Right atrium auricular region (tissue), 2 donors: ENCODE measurements at regions not wholly inside any gene's neighbourhood (a gene's known extent, or its start where the extent isn't known, plus 50 kb on each side); places are given as distances from the start of the nearest gene placed in this dataset.

Experiments
- DNase-seq: peaks from one replicate; pipeline ENCODE4 v3.0.0-alpha.2; 2019; ENCODE audit warnings: low spot score
- H3K27ac ChIP-seq, 2 donors: fragments of 200-600 bp; sonication (generic); 1 replicate in 1 of 2; 2 replicates in 1 of 2; pipeline ENCODE4 v1.5.1; 2016 to 2019
- H3K27me3 ChIP-seq, 2 donors: fragments of 200-600 bp; sonication (generic); one replicate each; pipeline versions ENCODE4 v1.5.1 to v1.6.0; 2017 to 2019
- H3K36me3 ChIP-seq: fragments of 200-600 bp; sonication (generic); one replicate; pipeline ENCODE4 v1.5.1; 2016
- H3K4me1 ChIP-seq, 2 donors: fragments of 200-600 bp; sonication (generic); one replicate each; pipeline versions ENCODE4 v1.5.1 to v1.6.0; 2017 to 2019
- H3K4me3 ChIP-seq, 2 donors: fragments of 200-600 bp; sonication (generic); 1 replicate in 1 of 2; 2 replicates in 1 of 2; pipeline ENCODE4 v1.5.1; 2017 to 2019; ENCODE audit warnings: mild to moderate bottlenecking in 1 of 2, moderate library complexity in 1 of 2
- H3K9me3 ChIP-seq, 2 donors: fragments of 200-600 bp; sonication (generic); one replicate each; pipeline ENCODE4 v1.5.1; 2019
- TF ChIP-seq, protein P1 (sequence below), 2 donors: fragments of 200-600 bp; sonication (generic); IDR thresholded peaks; one replicate each; pipeline ENCODE4 v1.5.1; 2019; ENCODE audit warnings: antibody characterized with exemption in 2 of 2

- Histone ChIP-seq H3K4me3 (no peak overlapping the region), H3K9me3 (no peaks in the 10 kb centered on the region), H3K36me3 (no peaks in the 10 kb centered on the region), H3K27me3 (no peaks in the 10 kb centered on the region), H3K4me1 (peaks cover 0 to 17% of the 10 kb centered on the region in 2 donors), H3K27ac (peak overlapping the region; percentile 67 to 69)
- TF ChIP-seq, protein P1, sequence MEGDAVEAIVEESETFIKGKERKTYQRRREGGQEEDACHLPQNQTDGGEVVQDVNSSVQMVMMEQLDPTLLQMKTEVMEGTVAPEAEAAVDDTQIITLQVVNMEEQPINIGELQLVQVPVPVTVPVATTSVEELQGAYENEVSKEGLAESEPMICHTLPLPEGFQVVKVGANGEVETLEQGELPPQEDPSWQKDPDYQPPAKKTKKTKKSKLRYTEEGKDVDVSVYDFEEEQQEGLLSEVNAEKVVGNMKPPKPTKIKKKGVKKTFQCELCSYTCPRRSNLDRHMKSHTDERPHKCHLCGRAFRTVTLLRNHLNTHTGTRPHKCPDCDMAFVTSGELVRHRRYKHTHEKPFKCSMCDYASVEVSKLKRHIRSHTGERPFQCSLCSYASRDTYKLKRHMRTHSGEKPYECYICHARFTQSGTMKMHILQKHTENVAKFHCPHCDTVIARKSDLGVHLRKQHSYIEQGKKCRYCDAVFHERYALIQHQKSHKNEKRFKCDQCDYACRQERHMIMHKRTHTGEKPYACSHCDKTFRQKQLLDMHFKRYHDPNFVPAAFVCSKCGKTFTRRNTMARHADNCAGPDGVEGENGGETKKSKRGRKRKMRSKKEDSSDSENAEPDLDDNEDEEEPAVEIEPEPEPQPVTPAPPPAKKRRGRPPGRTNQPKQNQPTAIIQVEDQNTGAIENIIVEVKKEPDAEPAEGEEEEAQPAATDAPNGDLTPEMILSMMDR (IDR thresholded peaks at IDR 0.05) = no peak
- DNase-seq = no peak
Measured at GRCh38 chrX:40268188-40268520, 170.4 kb upstream of the BCOR start.

GRCh38 chrX:40267334-40268187, 169.8 kb upstream of the BCOR start:
- TF ChIP-seq, protein P1 (IDR thresholded peaks at IDR 0.05) = no peak
- H3K4me1 ChIP-seq = peaks cover 0 to 23% of the 10 kb centered on the region in 2 donors
- no peaks in the 10 kb centered on the region for H3K27me3 ChIP-seq
- H3K9me3 ChIP-seq = no peaks in the 10 kb centered on the region
- H3K36me3 ChIP-seq = no peaks in the 10 kb centered on the region
- DNase-seq = no peak
- peak overlapping the region; percentile 67 to 69 for H3K27ac ChIP-seq
- peak overlapping the region; percentile 39 to 44 for H3K4me3 ChIP-seq

GRCh38 chrX:40266490-40267333, 169.0 kb upstream of the BCOR start:
- peak overlapping the region; percentile 39 to 44 for H3K4me3 ChIP-seq
- no peaks in the 10 kb centered on the region for H3K36me3 ChIP-seq
- TF ChIP-seq, protein P1 (IDR thresholded peaks at IDR 0.05) = peak; percentile 47 to 76
- H3K4me1 ChIP-seq = peaks cover 0 to 31% of the 10 kb centered on the region in 2 donors
- no peaks in the 10 kb centered on the region for H3K9me3 ChIP-seq
- DNase-seq = no peak
- H3K27ac ChIP-seq = peak overlapping the region; percentile 67 to 69
- H3K27me3 ChIP-seq = no peaks in the 10 kb centered on the region

- Histone ChIP-seq H3K4me3 (no peak overlapping the region), H3K4me1 (peaks cover 0 to 31% of the 10 kb centered on the region in 2 donors), H3K9me3 (no peaks in the 10 kb centered on the region), H3K36me3 (no peaks in the 10 kb centered on the region), H3K27ac (no peak overlapping the region), H3K27me3 (no peaks in the 10 kb centered on the region)
- TF ChIP-seq, protein P1 (IDR thresholded peaks at IDR 0.05) = no peak
- DNase-seq = no peak
Measured at GRCh38 chrX:40265936-40266335, 168.2 kb upstream of the BCOR start.

DNA sequence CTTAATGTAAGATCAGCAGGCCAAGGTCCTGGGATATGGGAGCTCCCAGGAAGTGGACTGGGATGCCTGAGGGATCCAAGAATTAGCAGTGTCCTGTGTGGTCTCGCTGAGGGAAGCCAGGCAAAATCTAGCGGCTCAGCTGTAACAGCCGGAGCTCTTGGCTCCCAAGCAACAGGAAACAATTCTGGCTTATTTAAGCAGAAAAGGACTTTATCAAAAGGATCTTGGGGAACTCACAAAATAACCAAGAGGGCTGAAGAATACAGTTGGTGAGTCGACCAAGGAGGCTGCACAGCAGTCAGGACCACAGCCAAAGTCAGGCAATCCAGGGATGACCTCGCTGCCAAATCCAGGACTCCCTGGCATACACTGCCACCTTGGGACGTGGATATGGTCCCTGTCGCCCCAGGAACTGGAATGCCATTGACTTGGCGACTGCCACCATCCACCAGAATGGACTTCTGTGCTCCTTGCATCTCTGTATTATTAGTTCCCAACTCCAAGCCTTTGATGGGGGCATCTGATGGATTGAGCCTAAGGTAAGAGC, 165.3 kb upstream of the BCOR start:
- H3K27ac ChIP-seq = peak overlapping the region; percentile 27 to 61
- no peaks in the 10 kb centered on the region for H3K27me3 ChIP-seq
- no peaks in the 10 kb centered on the region for H3K9me3 ChIP-seq
- H3K4me3 ChIP-seq = no peak overlapping the region
- TF ChIP-seq, protein P1 (IDR thresholded peaks at IDR 0.05) = no peak
- H3K4me1 ChIP-seq = peaks cover 0 to 31% of the 10 kb centered on the region in 2 donors
- no peak for DNase-seq
- H3K36me3 ChIP-seq = no peaks in the 10 kb centered on the region
